GM12865 (cell line): ENCODE measurements at regions not wholly inside any gene's neighbourhood (a gene's known extent, or its start where the extent isn't known, plus 50 kb on each side); places are given as distances from the start of the nearest gene placed in this dataset.
"Not testable (repeated sequence)": the region's sequence is repeated elsewhere in the genome, so short reads cannot be mapped to it uniquely, and the experiment has no call there.

Experiments used
- DNase-seq: peaks from one replicate; pipeline ENCODE4 v3.0.0; 2010; ENCODE audit warnings: low read depth
- H3K4me3 ChIP-seq: 2 replicates; pipeline ENCODE4 v1.5.1; 2011; ENCODE audit warnings: mild to moderate bottlenecking, low read depth, low read length, control low read depth
- TF ChIP-seq, protein P1 (sequence below): IDR thresholded peaks from 2 replicates; pipeline ENCODE4 v1.5.1; 2011; ENCODE audit warnings: low read length, control low read depth, low read depth, inconsistent platforms; ENCODE audit not compliant: insufficient read depth; ENCODE audit errors: missing control alignments

DNA sequence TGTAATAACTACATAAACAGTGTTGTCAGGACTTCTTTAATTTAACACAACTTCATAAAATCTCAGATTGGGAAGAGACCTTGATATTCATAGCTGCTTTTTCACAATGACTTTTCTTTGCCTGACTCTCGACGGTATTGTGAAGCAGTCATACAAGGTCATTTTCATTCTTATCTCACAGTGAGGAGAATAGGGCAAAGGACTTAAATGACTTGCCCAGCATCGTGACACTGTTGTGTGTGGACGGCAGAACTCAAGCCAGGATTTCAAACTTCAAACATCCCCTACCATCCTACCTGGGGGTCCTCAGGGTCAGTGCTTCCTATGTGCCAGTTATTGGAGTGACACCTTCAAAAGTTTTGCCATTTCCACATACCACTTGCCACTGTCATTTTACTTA, 138.5 kb upstream of the GDF10 start:
- TF ChIP-seq, protein P1, sequence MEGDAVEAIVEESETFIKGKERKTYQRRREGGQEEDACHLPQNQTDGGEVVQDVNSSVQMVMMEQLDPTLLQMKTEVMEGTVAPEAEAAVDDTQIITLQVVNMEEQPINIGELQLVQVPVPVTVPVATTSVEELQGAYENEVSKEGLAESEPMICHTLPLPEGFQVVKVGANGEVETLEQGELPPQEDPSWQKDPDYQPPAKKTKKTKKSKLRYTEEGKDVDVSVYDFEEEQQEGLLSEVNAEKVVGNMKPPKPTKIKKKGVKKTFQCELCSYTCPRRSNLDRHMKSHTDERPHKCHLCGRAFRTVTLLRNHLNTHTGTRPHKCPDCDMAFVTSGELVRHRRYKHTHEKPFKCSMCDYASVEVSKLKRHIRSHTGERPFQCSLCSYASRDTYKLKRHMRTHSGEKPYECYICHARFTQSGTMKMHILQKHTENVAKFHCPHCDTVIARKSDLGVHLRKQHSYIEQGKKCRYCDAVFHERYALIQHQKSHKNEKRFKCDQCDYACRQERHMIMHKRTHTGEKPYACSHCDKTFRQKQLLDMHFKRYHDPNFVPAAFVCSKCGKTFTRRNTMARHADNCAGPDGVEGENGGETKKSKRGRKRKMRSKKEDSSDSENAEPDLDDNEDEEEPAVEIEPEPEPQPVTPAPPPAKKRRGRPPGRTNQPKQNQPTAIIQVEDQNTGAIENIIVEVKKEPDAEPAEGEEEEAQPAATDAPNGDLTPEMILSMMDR: no peak
- H3K4me3 ChIP-seq: no peak overlapping the region
- DNase-seq: no peak

GRCh38 chr10:47164126-47164799, 135.7 kb upstream of the GDF10 start:
- no peak overlapping the region for H3K4me3 ChIP-seq
- no peak for DNase-seq
- TF ChIP-seq, protein P1: no peak

DNA sequence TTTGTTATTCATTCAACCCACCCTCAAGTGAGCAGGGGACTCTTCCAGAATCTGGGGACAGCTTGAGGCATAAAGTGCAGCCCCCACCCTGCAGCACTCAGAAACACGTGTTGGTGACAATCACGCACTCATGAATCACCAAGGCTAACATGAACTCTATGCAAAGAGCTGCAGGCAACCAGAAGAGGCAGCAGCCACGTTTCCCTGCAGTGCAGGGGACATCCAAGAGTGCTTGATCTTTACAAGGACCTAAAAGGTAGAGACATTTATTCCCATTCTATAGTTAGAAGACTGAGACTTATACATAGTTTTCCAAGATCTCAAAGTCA, 135.2 kb upstream of the GDF10 start:
- no peak for DNase-seq
- H3K4me3 ChIP-seq: no peak overlapping the region
- TF ChIP-seq, protein P1: no peak

GRCh38 chr10:47165168-47165710, 134.8 kb upstream of the GDF10 start:
- no peak for DNase-seq
- TF ChIP-seq, protein P1: no peak
- no peak overlapping the region for H3K4me3 ChIP-seq

GRCh38 chr10:47165711-47166404, 134.1 kb upstream of the GDF10 start:
- TF ChIP-seq, protein P1: no peak
- H3K4me3 ChIP-seq: no peak overlapping the region
- no peak for DNase-seq

- no peak for DNase-seq
- TF ChIP-seq, protein P1: no peak
- H3K4me3 ChIP-seq: no peak overlapping the region
Measured at GRCh38 chr10:47166405-47166777, 133.6 kb upstream of the GDF10 start.

GRCh38 chr10:47166808-47167581, 133.0 kb upstream of the GDF10 start:
- H3K4me3 ChIP-seq, DNase-seq: not testable (repeated sequence)
